Muscle layer of colon (tissue), 2 donors: ENCODE measurements at regions not wholly inside any gene's neighbourhood (a gene's known extent, or its start where the extent isn't known, plus 50 kb on each side); places are given as distances from the start of the nearest gene placed in this dataset.
"Not testable (repeated sequence)": the region's sequence is repeated elsewhere in the genome, so short reads cannot be mapped to it uniquely, and the experiment has no call there.

Experiments used
- H3K27ac ChIP-seq: one replicate; pipeline ENCODE4 v1.7.0; 2013; ENCODE audit warnings: low read depth, mild to moderate bottlenecking, low read length, moderate library complexity
- H3K27me3 ChIP-seq, 2 donors: one replicate each; pipeline ENCODE4 v1.7.0; 2013; ENCODE audit warnings: low read length in 2 of 2, mild to moderate bottlenecking in 2 of 2; ENCODE audit not compliant: insufficient read depth in 2 of 2, control insufficient read depth in 1 of 2
- H3K36me3 ChIP-seq: one replicate; pipeline ENCODE4 v1.7.0; 2013; ENCODE audit warnings: mild to moderate bottlenecking, low read length; ENCODE audit not compliant: insufficient read depth
- H3K4me1 ChIP-seq: one replicate; pipeline ENCODE4 v1.7.0; 2013; ENCODE audit warnings: mild to moderate bottlenecking, low read length; ENCODE audit not compliant: insufficient read depth
- H3K4me3 ChIP-seq, 2 donors: one replicate each; pipeline ENCODE4 v1.7.0; 2013; ENCODE audit warnings: low read length in 2 of 2, low read depth in 1 of 2, mild to moderate bottlenecking in 1 of 2, moderate library complexity in 1 of 2
- H3K9ac ChIP-seq: one replicate; pipeline ENCODE4 v1.7.0; 2013; ENCODE audit warnings: low read length
- H3K9me3 ChIP-seq: one replicate; pipeline ENCODE4 v1.7.0; 2013; ENCODE audit warnings: mild to moderate bottlenecking, low read length
- donor health status: abdominal sarcoma.
- donor health status: Adenocarcinoma of cecum.

- no peaks in the 10 kb centered on the region for H3K36me3 ChIP-seq
- no peak overlapping the region for H3K9ac ChIP-seq
- H3K9me3 ChIP-seq: no peaks in the 10 kb centered on the region
- no peak overlapping the region for H3K27ac ChIP-seq
- no peaks in the 10 kb centered on the region for H3K27me3 ChIP-seq
- H3K4me1 ChIP-seq: no peaks in the 10 kb centered on the region
- no peak overlapping the region for H3K4me3 ChIP-seq
Measured at GRCh38 chr18:21968338-21968737, 201.1 kb upstream of the GATA6 start.

GRCh38 chr18:21972281-21972680, 197.1 kb upstream of the GATA6 start:
- Histone ChIP-seq H3K9ac (no peak overlapping the region), H3K4me3 (no peak overlapping the region), H3K9me3 (no peaks in the 10 kb centered on the region), H3K36me3 (no peaks in the 10 kb centered on the region), H3K27me3 (no peaks in the 10 kb centered on the region), H3K4me1 (no peaks in the 10 kb centered on the region), H3K27ac (no peak overlapping the region)

GRCh38 chr18:21975954-21976353, 193.4 kb upstream of the GATA6 start:
- H3K4me3 ChIP-seq, H3K9me3 ChIP-seq, H3K9ac ChIP-seq, H3K27me3 ChIP-seq, H3K36me3 ChIP-seq, H3K27ac ChIP-seq, H3K4me1 ChIP-seq: not testable (repeated sequence)

- Histone ChIP-seq H3K27me3 (no peaks in the 10 kb centered on the region), H3K9me3 (no peaks in the 10 kb centered on the region), H3K4me3 (no peak overlapping the region)
Measured at GRCh38 chr18:21978546-21979170, 190.7 kb upstream of the GATA6 start.

GRCh38 chr18:21979171-21979560, 190.2 kb upstream of the GATA6 start:
- Histone ChIP-seq H3K36me3 (no peaks in the 10 kb centered on the region), H3K9me3 (no peaks in the 10 kb centered on the region), H3K4me1 (no peaks in the 10 kb centered on the region), H3K27ac (no peak overlapping the region), H3K4me3 (no peak overlapping the region), H3K27me3 (no peaks in the 10 kb centered on the region), H3K9ac (no peak overlapping the region)

More at GRCh38 chr18:21978546-21979170, 190.7 kb upstream of the GATA6 start:
- H3K36me3 ChIP-seq: no peaks in the 10 kb centered on the region
- H3K4me1 ChIP-seq: no peaks in the 10 kb centered on the region
- H3K27ac ChIP-seq: no peak overlapping the region
- H3K9ac ChIP-seq: no peak overlapping the region

GRCh38 chr18:21979759-21980158, 189.6 kb upstream of the GATA6 start:
- no peaks in the 10 kb centered on the region for H3K27me3 ChIP-seq
- no peak overlapping the region for H3K27ac ChIP-seq
- H3K9me3 ChIP-seq: no peaks in the 10 kb centered on the region
- no peak overlapping the region for H3K4me3 ChIP-seq
- H3K4me1 ChIP-seq: no peaks in the 10 kb centered on the region
- H3K36me3 ChIP-seq: no peaks in the 10 kb centered on the region
- H3K9ac ChIP-seq: no peak overlapping the region

- H3K9me3 ChIP-seq: no peaks in the 10 kb centered on the region
- H3K27ac ChIP-seq: no peak overlapping the region
- H3K27me3 ChIP-seq: no peaks in the 10 kb centered on the region
- no peaks in the 10 kb centered on the region for H3K4me1 ChIP-seq
- H3K36me3 ChIP-seq: no peaks in the 10 kb centered on the region
- no peak overlapping the region for H3K9ac ChIP-seq
- H3K4me3 ChIP-seq: no peak overlapping the region
Measured at GRCh38 chr18:21980744-21981143, 188.6 kb upstream of the GATA6 start.

GRCh38 chr18:21981489-21981888, 187.9 kb upstream of the GATA6 start:
- H3K4me3 ChIP-seq, H3K9me3 ChIP-seq, H3K9ac ChIP-seq, H3K27ac ChIP-seq, H3K27me3 ChIP-seq, H3K4me1 ChIP-seq, H3K36me3 ChIP-seq: not testable (repeated sequence)

GRCh38 chr18:21991081-21991534, 178.3 kb upstream of the GATA6 start:
- Histone ChIP-seq H3K4me3 (no peak overlapping the region), H3K27ac (no peak overlapping the region), H3K9ac (no peak overlapping the region), H3K27me3 (no peaks in the 10 kb centered on the region), H3K4me1 (no peaks in the 10 kb centered on the region), H3K36me3 (no peaks in the 10 kb centered on the region), H3K9me3 (no peaks in the 10 kb centered on the region)

GRCh38 chr18:21991886-21992285, 177.5 kb upstream of the GATA6 start:
- Histone ChIP-seq H3K4me3 (no peak overlapping the region), H3K9ac (no peak overlapping the region), H3K4me1 (no peaks in the 10 kb centered on the region), H3K27me3 (no peaks in the 10 kb centered on the region), H3K9me3 (no peaks in the 10 kb centered on the region), H3K27ac (no peak overlapping the region), H3K36me3 (no peaks in the 10 kb centered on the region)

GRCh38 chr18:21996351-21996826, 173.0 kb upstream of the GATA6 start:
- H3K4me3 ChIP-seq: no peak overlapping the region
- H3K27me3 ChIP-seq: no peaks in the 10 kb centered on the region
- no peak overlapping the region for H3K27ac ChIP-seq
- no peaks in the 10 kb centered on the region for H3K36me3 ChIP-seq
- no peaks in the 10 kb centered on the region for H3K4me1 ChIP-seq
- H3K9ac ChIP-seq: no peak overlapping the region
- H3K9me3 ChIP-seq: no peaks in the 10 kb centered on the region
